CD4-positive, alpha-beta T cell (primary cell): ENCODE measurements at regions not wholly inside any gene's neighbourhood (a gene's known extent, or its start where the extent isn't known, plus 50 kb on each side); places are given as distances from the start of the nearest gene placed in this dataset.

Source experiments
- ATAC-seq: fragments of 200-7000 bp; cut with Tn5 transposase; one replicate; pipeline ENCODE4 v1.10.0; 2022; ENCODE audit warnings: mild to moderate bottlenecking; ENCODE audit not compliant: poor library complexity
- CTCF ChIA-PET: fragments of 350-600 bp; sonication (Branson Sonifier 250); formaldehyde crosslinking; loops from one replicate; lab custom pipeline; 2021; ENCODE audit warnings: antibody characterized with exemption, inconsistent platforms; lab: Charles Lee
- POLR2A ChIA-PET: fragments of 350-600 bp; sonication (Branson Sonifier 250); formaldehyde crosslinking; loops from one replicate; lab custom pipeline; 2021; ENCODE audit warnings: antibody characterized with exemption, inconsistent platforms; lab: Charles Lee
- DNase-seq, 14 experiments: peaks; one replicate each; pipeline ENCODE4 v3.0.0-alpha.2; 2013 to 2020; ENCODE audit warnings: mixed read lengths in 2 of 14
- H3K27ac ChIP-seq, 2 donors: one replicate each; pipeline versions ENCODE4 v1.5.1 to v1.7.0; 2013; ENCODE audit warnings: low read length in 2 of 2, low read depth in 1 of 2, mild to moderate bottlenecking in 1 of 2
- H3K27me3 ChIP-seq, 2 experiments: 1 replicate in 1 of 2; 2 replicates in 1 of 2; pipeline versions ENCODE4 v1.6.1 to v1.7.0; 2013; ENCODE audit warnings: low read length in 2 of 2, control low read depth in 1 of 2, mild to moderate bottlenecking in 1 of 2, moderate library complexity in 1 of 2; ENCODE audit not compliant: insufficient read depth in 2 of 2, control insufficient read depth in 1 of 2
- H3K36me3 ChIP-seq: one replicate; pipeline ENCODE4 v1.6.1; 2013; ENCODE audit warnings: low read length, control low read depth; ENCODE audit not compliant: insufficient read depth
- H3K4me1 ChIP-seq: one replicate; pipeline ENCODE4 v1.6.1; 2013; ENCODE audit warnings: low read length, control low read depth; ENCODE audit not compliant: insufficient read depth
- H3K4me3 ChIP-seq: one replicate; pipeline ENCODE4 v1.5.1; 2013; ENCODE audit warnings: mild to moderate bottlenecking, low read length, moderate library complexity
- H3K9me3 ChIP-seq, 2 experiments: 1 replicate in 1 of 2; 2 replicates in 1 of 2; pipeline versions ENCODE4 v1.6.1 to v1.7.0; 2013; ENCODE audit warnings: low read length in 2 of 2, mild to moderate bottlenecking in 2 of 2, control low read depth in 1 of 2, moderate library complexity in 1 of 2; ENCODE audit not compliant: control insufficient read depth in 1 of 2, insufficient read depth in 1 of 2
- H3K27ac Mint-ChIP-seq: one replicate; pipeline ENCODE4 v1.8.0; 2020; ENCODE audit warnings: mixed read lengths
- H3K27me3 Mint-ChIP-seq: one replicate; pipeline ENCODE4 v1.8.0; 2021; ENCODE audit warnings: mixed read lengths
- H3K36me3 Mint-ChIP-seq: one replicate; pipeline ENCODE4 v1.8.0; 2021; ENCODE audit warnings: low read depth, mixed read lengths
- H3K4me1 Mint-ChIP-seq: one replicate; pipeline ENCODE4 v1.8.0; 2021; ENCODE audit warnings: low read depth, mixed read lengths
- H3K4me3 Mint-ChIP-seq: one replicate; pipeline ENCODE4 v1.8.0; 2020; ENCODE audit warnings: mild to moderate bottlenecking, mixed read lengths
- H3K9me3 Mint-ChIP-seq: one replicate; pipeline ENCODE4 v1.8.0; 2020; ENCODE audit warnings: mixed read lengths
- CTCF ChIP-seq: fragments of 200-600 bp; IDR thresholded peaks from one replicate; pipeline ENCODE4 v1.8.0; 2022; ENCODE audit warnings: antibody characterized with exemption, mild to moderate bottlenecking
- intact Hi-C, 2 experiments: fragments of 100-400 bp; cut with DNase I in 1 of 2; cut with micrococcal nuclease in 1 of 2; formaldehyde crosslinking; loops; one replicate each; pipeline versions ENCODE4 v1.15.1 to v1.9.0; 2023 to 2025; cut with DNase I, micrococcal nuclease

- intact Hi-C loops, result no loop called here
- no peaks in the 10 kb centered on the region for H3K27me3 Mint-ChIP-seq
- H3K4me3 ChIP-seq, result no peak overlapping the region
- H3K9me3 ChIP-seq, result no peaks in the 10 kb centered on the region
- H3K27ac Mint-ChIP-seq, result no peak overlapping the region
- H3K36me3 ChIP-seq, result no peaks in the 10 kb centered on the region
- no peaks in the 10 kb centered on the region for H3K4me1 Mint-ChIP-seq
- H3K4me1 ChIP-seq, result no peaks in the 10 kb centered on the region
- no peak for DNase-seq
- H3K27ac ChIP-seq, result no peak overlapping the region
- ATAC-seq, result no peak
- no peaks in the 10 kb centered on the region for H3K9me3 Mint-ChIP-seq
- ChIA-PET CTCF (no interaction called here), POLR2A (no interaction called here)
- H3K27me3 ChIP-seq, result no peaks in the 10 kb centered on the region
- no peak for TF ChIP-seq CTCF
- no peaks in the 10 kb centered on the region for H3K36me3 Mint-ChIP-seq
- H3K4me3 Mint-ChIP-seq, result no peak overlapping the region
Observed at GRCh38 chr10:4296161-4296560, 511.2 kb upstream of the KLF6 start.

- H3K36me3 Mint-ChIP-seq, result no peaks in the 10 kb centered on the region
- CTCF ChIA-PET, result no interaction called here
- Histone ChIP-seq H3K36me3 (no peaks in the 10 kb centered on the region), H3K4me3 (no peak overlapping the region), H3K9me3 (no peaks in the 10 kb centered on the region), H3K27ac (no peak overlapping the region), H3K4me1 (no peaks in the 10 kb centered on the region), H3K27me3 (no peaks in the 10 kb centered on the region)
- H3K9me3 Mint-ChIP-seq, result no peaks in the 10 kb centered on the region
- no peak for TF ChIP-seq CTCF
- H3K27me3 Mint-ChIP-seq, result no peaks in the 10 kb centered on the region
- DNase-seq, result no peak
- no peak for ATAC-seq
- no peaks in the 10 kb centered on the region for H3K4me1 Mint-ChIP-seq
- H3K27ac Mint-ChIP-seq, result no peak overlapping the region
- intact Hi-C loops, result no loop called here
- no peak overlapping the region for H3K4me3 Mint-ChIP-seq
- POLR2A ChIA-PET, result no interaction called here
Observed at GRCh38 chr10:4294996-4295792, 510.2 kb upstream of the KLF6 start.

- H3K4me1 Mint-ChIP-seq, result no peaks in the 10 kb centered on the region
- H3K27ac Mint-ChIP-seq, result no peak overlapping the region
- Histone ChIP-seq H3K36me3 (no peaks in the 10 kb centered on the region), H3K4me3 (no peak overlapping the region), H3K27me3 (no peaks in the 10 kb centered on the region), H3K27ac (no peak overlapping the region), H3K9me3 (no peaks in the 10 kb centered on the region), H3K4me1 (no peaks in the 10 kb centered on the region)
- ChIA-PET CTCF (no interaction called here), POLR2A (no interaction called here)
- ATAC-seq (no peak), DNase-seq (no peak)
- intact Hi-C loops, result no loop called here
- no peak overlapping the region for H3K4me3 Mint-ChIP-seq
- TF ChIP-seq CTCF, result no peak
- H3K36me3 Mint-ChIP-seq, result no peaks in the 10 kb centered on the region
- H3K27me3 Mint-ChIP-seq, result no peaks in the 10 kb centered on the region
- H3K9me3 Mint-ChIP-seq, result no peaks in the 10 kb centered on the region
Observed at GRCh38 chr10:4294271-4294670, 509.3 kb upstream of the KLF6 start.
